H1 (cell line): ENCODE measurements at regions not wholly inside any gene's neighbourhood (a gene's known extent, or its start where the extent isn't known, plus 50 kb on each side); places are given as distances from the start of the nearest gene placed in this dataset.

Experiments used
- ASH2L ChIP-seq: fragments of 200-600, 300-600 bp; sonication (generic); IDR thresholded peaks from one replicate; pipeline ENCODE4 v1.7.1; 2017; ENCODE audit warnings: low read length
- CREB1 ChIP-seq: IDR thresholded peaks from 2 replicates; pipeline ENCODE4 v1.6.1; 2012; ENCODE audit warnings: inconsistent platforms
- CTCF ChIP-seq, 3 experiments: IDR thresholded peaks; 1 replicate in 2 of 3; 2 replicates in 1 of 3; pipeline versions ENCODE4 v1.5.1 to v1.6.1; 2011; ENCODE audit warnings: low read length in 3 of 3, mild to moderate bottlenecking in 3 of 3, inconsistent platforms in 2 of 3, low read depth in 1 of 3, moderate library complexity in 1 of 3; ENCODE audit not compliant: insufficient read depth in 1 of 3; ENCODE audit errors: control extremely low read depth in 1 of 3
- EP300 ChIP-seq, 2 experiments: IDR thresholded peaks; 1 replicate in 1 of 2; 2 replicates in 1 of 2; pipeline ENCODE4 v1.6.1; 2011 to 2012; ENCODE audit warnings: low read depth in 2 of 2, low read length in 2 of 2, mild to moderate bottlenecking in 2 of 2, borderline replicate concordance in 1 of 2, inconsistent platforms in 1 of 2, moderate library complexity in 1 of 2
- EZH2 ChIP-seq: fragments of 200-600 bp; sonication (generic); IDR thresholded peaks from 2 replicates; pipeline ENCODE4 v1.7.1; 2012; ENCODE audit warnings: low read depth, mild to moderate bottlenecking, moderate library complexity, low read length, inconsistent platforms; ENCODE audit not compliant: severe bottlenecking
- HDAC2 ChIP-seq, 2 experiments: fragments of 300-600 bp in 1 of 2; sonication (generic) in 1 of 2; IDR thresholded peaks; 2 replicates each; pipeline ENCODE4 v1.6.1; 2011 to 2012; ENCODE audit warnings: low read depth in 2 of 2, low read length in 2 of 2, mild to moderate bottlenecking in 2 of 2, moderate library complexity in 2 of 2, borderline replicate concordance in 1 of 2, inconsistent platforms in 1 of 2
- JUN ChIP-seq: IDR thresholded peaks from 2 replicates; pipeline ENCODE4 v1.6.1; 2011; ENCODE audit warnings: low read depth, mild to moderate bottlenecking, improper control_type of control experiment, low read length
- JUND ChIP-seq: IDR thresholded peaks from 2 replicates; pipeline ENCODE4 v1.6.1; 2011; ENCODE audit warnings: mild to moderate bottlenecking, improper control_type of control experiment, low read length
- MAX ChIP-seq: IDR thresholded peaks from 2 replicates; pipeline ENCODE4 v1.6.1; 2012; ENCODE audit warnings: inconsistent platforms
- NRF1 ChIP-seq: IDR thresholded peaks from 2 replicates; pipeline ENCODE4 v1.6.1; 2011; ENCODE audit warnings: mild to moderate bottlenecking, low read depth, low read length, improper control_type of control experiment
- POLR2A ChIP-seq, 2 experiments: IDR thresholded peaks; 1 replicate in 1 of 2; 2 replicates in 1 of 2; pipeline ENCODE4 v1.6.1; 2011; ENCODE audit warnings: low read depth in 2 of 2, low read length in 2 of 2, mild to moderate bottlenecking in 2 of 2; ENCODE audit errors: control extremely low read depth in 1 of 2
- POLR2AphosphoS5 ChIP-seq: IDR thresholded peaks from 2 replicates; pipeline ENCODE4 v1.6.1; 2011; ENCODE audit warnings: low read depth, low read length
- RXRA ChIP-seq: IDR thresholded peaks from 2 replicates; pipeline ENCODE4 v1.6.1; 2011; ENCODE audit warnings: low read depth, mild to moderate bottlenecking, low read length, moderate library complexity; ENCODE audit not compliant: insufficient read depth
- SIN3A ChIP-seq, 2 experiments: IDR thresholded peaks in 1 of 2; conservative IDR thresholded peaks in 1 of 2; 2 replicates each; pipeline ENCODE4 v1.6.1; 2011 to 2012; ENCODE audit warnings: low read length in 2 of 2, improper control_type of control experiment in 1 of 2, low read depth in 1 of 2, mild to moderate bottlenecking in 1 of 2

GRCh38 chr10:28808693-28809092 lies 131.4 kb downstream of the BAMBI start:
- TF ChIP-seq SIN3A (conservative IDR thresholded peaks at IDR 0.05 in 1 of 2, IDR thresholded peaks at IDR 0.05 in 1 of 2; ENCODE audit: low read depth in 1 of 2, low read length in 2 of 2): no peak
- no peak for TF ChIP-seq POLR2A (IDR thresholded peaks at IDR 0.05; ENCODE audit: control extremely low read depth in 1 of 2, low read depth in 2 of 2, low read length in 2 of 2)
- no peak for TF ChIP-seq CTCF (IDR thresholded peaks at IDR 0.05; ENCODE audit: control extremely low read depth in 1 of 3, insufficient read depth in 1 of 3, low read depth in 1 of 3, low read length in 3 of 3)
- TF ChIP-seq NRF1: no peak
- no peak for TF ChIP-seq EZH2
- no peak for TF ChIP-seq JUN
- no peak for TF ChIP-seq RXRA
- TF ChIP-seq POLR2AphosphoS5: no peak
- no peak for TF ChIP-seq EP300 (IDR thresholded peaks at IDR 0.05; ENCODE audit: borderline replicate concordance in 1 of 2, low read depth in 2 of 2, low read length in 2 of 2)
- TF ChIP-seq MAX: no peak
- TF ChIP-seq JUND: no peak
- TF ChIP-seq HDAC2 (IDR thresholded peaks at IDR 0.05; ENCODE audit: borderline replicate concordance in 1 of 2, low read depth in 2 of 2, low read length in 2 of 2): no peak
- TF ChIP-seq ASH2L: no peak
- TF ChIP-seq CREB1: no peak
